ENCODE measurements at regions not wholly inside any gene's neighbourhood (a gene's known extent, or its start where the extent isn't known, plus 50 kb on each side); places are given as distances from the start of the nearest gene placed in this dataset.
A peak's percentile ranks its signal among the peaks of the same experiment; 100 is the strongest.

- WGBS: 58% methylated on average over 12 of the region's 12 CpGs
- TF ChIP-seq POLR2AphosphoS5 (IDR thresholded peaks at IDR 0.05): peak in 1 of 2 donors; percentile 7
- TF ChIP-seq POLR2A (IDR thresholded peaks at IDR 0.05; ENCODE audit: low read depth): no peak
- Histone ChIP-seq H3K36me3 (no peaks in the 10 kb centered on the region), H3K4me3 (no peak overlapping the region), H3K27me3 (no peaks in the 10 kb centered on the region), H3K4me1 (peaks cover 26 to 59% (median 49%) of the 10 kb centered on the region in 4 donors), H3K27ac (replicated peaks in 1 of 4) (peak overlapping the region; percentile 31 to 69 (median 42)), H3K9me3 (no peaks in the 10 kb centered on the region)
- DNase-seq (ENCODE audit: extremely low spot score): no peak
- intact Hi-C loops (cut with DNase I): no loop called here
Measured at GRCh38 chrX:10039821-10040793, 72.9 kb downstream of the CLDN34 start.

DNA sequence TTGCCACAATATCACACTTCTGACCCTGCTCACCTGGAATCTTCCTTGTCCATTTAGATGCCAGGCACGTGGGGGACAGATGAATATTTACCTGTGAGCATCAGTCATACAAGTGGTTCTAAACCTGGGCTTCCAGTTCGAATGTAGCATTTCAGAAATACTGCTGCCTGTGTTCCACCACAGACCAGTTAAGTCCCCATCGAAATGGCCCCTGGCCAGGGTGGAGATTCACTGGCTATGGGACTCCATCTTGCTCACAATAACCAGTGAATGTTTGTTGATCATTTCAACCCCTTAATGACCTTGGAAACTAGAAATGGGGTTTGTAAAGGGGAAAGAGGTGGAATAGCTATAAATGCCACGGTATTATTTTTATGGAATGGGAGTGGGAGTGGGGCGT, 73.8 kb downstream of the CLDN34 start:
- intact Hi-C loops (cut with DNase I): no loop called here
- Histone ChIP-seq H3K4me3 (no peak overlapping the region), H3K9me3 (no peaks in the 10 kb centered on the region), H3K27ac (replicated peaks in 1 of 4) (peak overlapping the region in 3 of 4 donors; percentile 31 to 69 (median 51)), H3K4me1 (peaks cover 31 to 68% (median 56%) of the 10 kb centered on the region in 4 donors), H3K27me3 (no peaks in the 10 kb centered on the region), H3K36me3 (no peaks in the 10 kb centered on the region)
- no peak for DNase-seq (ENCODE audit: extremely low spot score)
- no peak for TF ChIP-seq EP300 (IDR thresholded peaks at IDR 0.05)
- no peak for TF ChIP-seq POLR2AphosphoS5 (IDR thresholded peaks at IDR 0.05)
- TF ChIP-seq CTCF (IDR thresholded peaks at IDR 0.05): no peak
- TF ChIP-seq POLR2A (IDR thresholded peaks at IDR 0.05; ENCODE audit: low read depth): no peak
- WGBS: 58% methylated on average over 5 of the region's 5 CpGs

GRCh38 chrX:10041383-10041782, 74.2 kb downstream of the CLDN34 start:
- WGBS: 49% methylated on average over 4 of the region's 4 CpGs
- DNase-seq (ENCODE audit: extremely low spot score): no peak
- Histone ChIP-seq H3K4me3 (no peak overlapping the region), H3K9me3 (no peaks in the 10 kb centered on the region), H3K27me3 (no peaks in the 10 kb centered on the region), H3K36me3 (no peaks in the 10 kb centered on the region), H3K4me1 (peaks cover 32 to 72% (median 56%) of the 10 kb centered on the region in 4 donors), H3K27ac (replicated peaks in 1 of 4) (peak overlapping the region in 1 of 4 donors; percentile 69)
- intact Hi-C loops (cut with DNase I): no loop called here
- no peak for TF ChIP-seq EP300 (IDR thresholded peaks at IDR 0.05)

- intact Hi-C loops (cut with DNase I): no loop called here
- DNase-seq (ENCODE audit: extremely low spot score): no peak
- WGBS: 75% methylated on average over 4 of the region's 4 CpGs
- Histone ChIP-seq H3K4me1 (peaks cover 37 to 77% (median 60%) of the 10 kb centered on the region in 4 donors), H3K36me3 (no peaks in the 10 kb centered on the region), H3K9me3 (no peaks in the 10 kb centered on the region), H3K4me3 (no peak overlapping the region), H3K27ac (replicated peaks in 1 of 4) (no peak overlapping the region), H3K27me3 (no peaks in the 10 kb centered on the region)
- TF ChIP-seq CTCF (IDR thresholded peaks at IDR 0.05): no peak
- no peak for TF ChIP-seq EP300 (IDR thresholded peaks at IDR 0.05)
- TF ChIP-seq POLR2A (IDR thresholded peaks at IDR 0.05; ENCODE audit: low read depth): no peak
- TF ChIP-seq POLR2AphosphoS5 (IDR thresholded peaks at IDR 0.05): no peak
Measured at GRCh38 chrX:10042055-10042454, 74.9 kb downstream of the CLDN34 start.

DNA sequence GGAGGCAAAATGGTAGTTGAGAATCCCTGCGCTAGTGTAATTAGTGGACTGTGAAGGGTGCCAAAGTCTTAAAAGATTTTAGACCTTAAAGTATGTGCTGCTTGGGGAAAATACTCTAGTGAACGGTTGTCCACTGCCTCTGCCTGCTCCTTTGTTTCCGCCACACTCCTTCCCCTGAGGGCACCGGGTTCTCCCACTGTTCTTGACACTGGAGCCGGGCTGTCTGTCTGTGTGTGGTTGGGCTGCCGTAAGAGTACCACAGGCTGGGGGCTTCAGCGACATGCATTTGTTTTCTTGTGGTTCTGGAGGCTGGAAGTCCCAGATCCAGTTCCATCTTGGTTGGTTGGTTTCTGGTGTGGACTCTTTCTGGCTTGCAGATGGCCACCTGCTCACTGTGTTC, 76.2 kb downstream of the CLDN34 start:
- no peak for TF ChIP-seq EP300 (IDR thresholded peaks at IDR 0.05)
- no peak for TF ChIP-seq CTCF (IDR thresholded peaks at IDR 0.05)
- no peak for TF ChIP-seq POLR2A (IDR thresholded peaks at IDR 0.05; ENCODE audit: low read depth)
- TF ChIP-seq POLR2AphosphoS5 (IDR thresholded peaks at IDR 0.05): no peak
- intact Hi-C loops (cut with DNase I): no loop called here
- 86% methylated on average over 7 of the region's 7 CpGs for WGBS

More for the DNA sequence above, 76.2 kb downstream of the CLDN34 start:
- H3K4me1 ChIP-seq: peaks cover 46 to 88% (median 72%) of the 10 kb centered on the region in 4 donors
- no peak overlapping the region for H3K27ac ChIP-seq (replicated peaks in 1 of 4)
- H3K4me3 ChIP-seq: no peak overlapping the region
- no peaks in the 10 kb centered on the region for H3K9me3 ChIP-seq
- no peaks in the 10 kb centered on the region for H3K36me3 ChIP-seq
- H3K27me3 ChIP-seq: no peaks in the 10 kb centered on the region
- DNase-seq (ENCODE audit: extremely low spot score): no peak

Data from esophagus muscularis mucosa (tissue), 4 donors.